Mesothelial cell of epicardium (in vitro differentiated cells): ENCODE measurements at regions not wholly inside any gene's neighbourhood (a gene's known extent, or its start where the extent isn't known, plus 50 kb on each side); places are given as distances from the start of the nearest gene placed in this dataset.

Experiments
- DNase-seq, 2 experiments: peaks; one replicate each; pipeline ENCODE4 v3.0.0; 2021; ENCODE audit warnings: low spot score in 2 of 2; ENCODE audit not compliant: unreplicated experiment in 2 of 2
- H3K27ac Mint-ChIP-seq: 2 replicates; pipeline ENCODE4 v1.8.0; 2021; ENCODE audit warnings: mixed read lengths
- H3K27me3 Mint-ChIP-seq: 2 replicates; pipeline ENCODE4 v1.8.0; 2021; ENCODE audit warnings: low read depth, mixed read lengths
- H3K36me3 Mint-ChIP-seq: 2 replicates; pipeline ENCODE4 v1.8.0; 2021; ENCODE audit warnings: mixed read lengths
- H3K4me1 Mint-ChIP-seq: 2 replicates; pipeline ENCODE4 v1.8.0; 2021; ENCODE audit warnings: mixed read lengths
- H3K4me3 Mint-ChIP-seq: 2 replicates; pipeline ENCODE4 v1.8.0; 2021; ENCODE audit warnings: mild to moderate bottlenecking, moderate library complexity, mixed read lengths
- H3K9me3 Mint-ChIP-seq: 2 replicates; pipeline ENCODE4 v1.8.0; 2021; ENCODE audit warnings: mixed read lengths
- TF ChIP-seq, protein P1 (sequence below): fragments of 200-600 bp; sonication (generic); IDR thresholded peaks from one replicate; pipeline ENCODE4 v1.5.0; 2021; ENCODE audit warnings: antibody characterized with exemption; ENCODE audit not compliant: unreplicated experiment

DNA sequence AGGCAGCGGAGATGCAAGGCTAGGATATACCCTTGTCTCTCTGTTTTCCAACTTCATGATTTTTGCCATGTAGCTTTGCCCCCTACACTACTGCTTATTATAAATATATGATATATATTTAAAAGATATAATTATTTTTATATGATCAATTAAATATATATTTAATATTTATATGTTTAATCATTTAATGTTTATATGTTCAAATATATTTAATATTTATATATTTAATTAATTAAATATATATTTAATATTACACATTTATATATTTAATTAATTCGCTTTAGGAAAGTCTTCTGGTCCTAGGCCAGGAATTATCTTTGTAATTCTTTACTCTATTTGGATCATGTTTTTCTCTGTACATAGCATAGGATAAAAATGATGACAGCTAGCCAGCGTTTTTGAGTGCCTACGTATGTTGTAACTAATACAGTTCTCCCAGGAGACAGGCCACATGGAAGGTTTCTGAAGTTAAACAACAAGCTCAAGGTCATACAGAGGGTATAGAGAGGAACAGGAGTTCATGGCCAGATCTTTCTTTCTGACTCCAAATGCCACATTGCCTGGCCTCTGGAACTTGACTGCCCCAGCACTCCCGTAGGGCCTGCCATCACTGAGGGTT is 192.5 kb downstream of the KCNA5 start:
- no peak for DNase-seq

DNA sequence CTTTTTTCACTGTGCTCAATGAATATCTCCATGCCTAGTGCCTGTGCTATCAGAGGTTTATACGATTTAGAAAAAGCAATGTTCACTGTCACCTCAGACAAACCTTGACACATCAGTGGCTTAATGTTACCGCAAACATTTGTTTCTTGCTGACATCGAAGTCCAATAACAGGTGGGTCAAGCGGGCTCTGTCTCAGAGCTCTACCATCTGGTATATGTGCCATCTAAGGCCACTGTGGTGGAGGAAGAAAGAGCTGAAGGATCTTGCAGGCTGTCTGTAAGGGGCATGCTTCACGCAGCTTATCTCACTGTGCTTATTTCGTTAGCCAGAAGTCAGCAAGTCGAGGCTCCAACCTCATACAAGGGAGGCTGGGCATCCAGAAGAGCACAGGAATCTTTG is 189.5 kb upstream of the NTF3 start:
- Mint-ChIP-seq H3K4me3 (no peak overlapping the region), H3K9me3 (no peaks in the 10 kb centered on the region), H3K27me3 (peaks cover 16% of the 10 kb centered on the region), H3K36me3 (no peaks in the 10 kb centered on the region), H3K4me1 (peaks cover 17% of the 10 kb centered on the region), H3K27ac (no peak overlapping the region)
- TF ChIP-seq, protein P1, sequence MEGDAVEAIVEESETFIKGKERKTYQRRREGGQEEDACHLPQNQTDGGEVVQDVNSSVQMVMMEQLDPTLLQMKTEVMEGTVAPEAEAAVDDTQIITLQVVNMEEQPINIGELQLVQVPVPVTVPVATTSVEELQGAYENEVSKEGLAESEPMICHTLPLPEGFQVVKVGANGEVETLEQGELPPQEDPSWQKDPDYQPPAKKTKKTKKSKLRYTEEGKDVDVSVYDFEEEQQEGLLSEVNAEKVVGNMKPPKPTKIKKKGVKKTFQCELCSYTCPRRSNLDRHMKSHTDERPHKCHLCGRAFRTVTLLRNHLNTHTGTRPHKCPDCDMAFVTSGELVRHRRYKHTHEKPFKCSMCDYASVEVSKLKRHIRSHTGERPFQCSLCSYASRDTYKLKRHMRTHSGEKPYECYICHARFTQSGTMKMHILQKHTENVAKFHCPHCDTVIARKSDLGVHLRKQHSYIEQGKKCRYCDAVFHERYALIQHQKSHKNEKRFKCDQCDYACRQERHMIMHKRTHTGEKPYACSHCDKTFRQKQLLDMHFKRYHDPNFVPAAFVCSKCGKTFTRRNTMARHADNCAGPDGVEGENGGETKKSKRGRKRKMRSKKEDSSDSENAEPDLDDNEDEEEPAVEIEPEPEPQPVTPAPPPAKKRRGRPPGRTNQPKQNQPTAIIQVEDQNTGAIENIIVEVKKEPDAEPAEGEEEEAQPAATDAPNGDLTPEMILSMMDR: no peak
- no peak for DNase-seq

More for the DNA sequence above, 192.5 kb downstream of the KCNA5 start:
- Mint-ChIP-seq H3K4me1 (peaks cover 4% of the 10 kb centered on the region), H3K27me3 (peaks cover 22% of the 10 kb centered on the region), H3K36me3 (no peaks in the 10 kb centered on the region), H3K4me3 (no peak overlapping the region), H3K27ac (no peak overlapping the region), H3K9me3 (no peaks in the 10 kb centered on the region)
- TF ChIP-seq, protein P1: no peak

DNA sequence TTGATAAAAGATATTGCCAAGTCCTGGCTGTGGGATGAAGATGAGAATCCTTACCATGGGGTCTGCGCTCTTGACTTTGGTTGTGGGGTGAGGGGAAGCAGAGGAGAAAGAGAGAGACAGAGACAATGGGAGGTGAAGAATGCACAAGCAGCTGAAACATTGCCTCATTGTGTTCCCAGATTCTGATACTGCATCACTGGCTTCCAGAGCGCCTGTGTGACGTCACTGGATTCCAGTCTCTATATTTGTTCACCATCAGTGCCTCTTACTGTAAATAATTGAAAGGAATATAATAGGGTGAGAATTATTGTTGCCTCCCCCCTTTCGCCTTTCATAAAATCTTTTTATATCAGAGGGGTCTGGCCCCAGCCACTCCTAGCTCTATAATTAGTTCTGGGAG is 188.9 kb upstream of the NTF3 start:
- H3K36me3 Mint-ChIP-seq: no peaks in the 10 kb centered on the region
- DNase-seq: no peak
- H3K27ac Mint-ChIP-seq: no peak overlapping the region
- TF ChIP-seq, protein P1: no peak
- H3K27me3 Mint-ChIP-seq: peaks cover 12% of the 10 kb centered on the region
- H3K4me3 Mint-ChIP-seq: no peak overlapping the region
- peaks cover 17% of the 10 kb centered on the region for H3K4me1 Mint-ChIP-seq
- H3K9me3 Mint-ChIP-seq: no peaks in the 10 kb centered on the region

DNA sequence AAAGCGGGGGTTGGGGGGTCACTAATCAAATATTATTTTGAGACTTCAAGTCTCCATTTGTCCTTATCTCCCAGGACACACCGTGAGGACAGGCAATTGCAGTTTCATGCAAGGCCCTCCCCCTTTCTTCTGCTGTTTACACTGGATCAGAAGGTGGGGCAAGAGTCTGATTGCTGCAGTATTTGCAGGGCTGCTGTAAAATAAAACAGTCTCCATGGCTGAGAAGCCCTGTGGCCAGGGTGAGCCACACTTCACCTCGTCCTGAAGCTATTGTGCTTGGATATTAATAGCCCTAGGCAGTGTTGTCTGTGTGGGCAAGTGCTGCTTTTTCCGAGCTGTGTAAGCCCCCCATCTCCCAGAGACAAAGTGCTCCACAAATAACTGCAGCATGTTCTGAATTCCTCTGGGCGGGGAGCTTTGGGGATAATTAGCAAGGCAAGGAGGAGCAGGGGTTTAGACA is 187.4 kb upstream of the NTF3 start:
- H3K4me3 Mint-ChIP-seq: no peak overlapping the region
- TF ChIP-seq, protein P1: no peak
- no peaks in the 10 kb centered on the region for H3K36me3 Mint-ChIP-seq
- H3K4me1 Mint-ChIP-seq: peaks cover 17% of the 10 kb centered on the region
- DNase-seq: no peak
- H3K27me3 Mint-ChIP-seq: peaks cover 5% of the 10 kb centered on the region
- peak overlapping the region; percentile 24 for H3K27ac Mint-ChIP-seq
- no peaks in the 10 kb centered on the region for H3K9me3 Mint-ChIP-seq

DNA sequence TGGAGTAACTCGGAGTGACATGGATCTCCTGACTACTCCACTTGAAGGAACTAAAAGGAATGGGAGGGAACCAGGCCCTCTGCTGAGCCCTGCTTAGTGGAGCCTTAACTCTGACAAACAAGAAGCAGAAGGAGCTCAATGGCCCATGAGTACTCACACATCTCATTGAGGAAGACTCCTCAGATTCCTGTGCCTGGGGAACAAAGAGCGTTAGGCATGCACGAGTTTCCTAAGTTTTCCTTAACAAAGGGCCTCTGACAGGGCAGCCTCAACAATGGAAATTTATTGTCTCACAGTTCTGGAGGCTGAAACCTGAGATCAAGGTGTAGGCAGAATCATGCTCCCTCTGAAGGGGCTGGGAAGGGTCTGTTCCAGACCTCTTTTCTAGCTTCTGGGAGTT is 185.7 kb upstream of the NTF3 start:
- TF ChIP-seq, protein P1: no peak
- H3K27me3 Mint-ChIP-seq: no peaks in the 10 kb centered on the region
- no peak overlapping the region for H3K27ac Mint-ChIP-seq
- H3K9me3 Mint-ChIP-seq: no peaks in the 10 kb centered on the region
- H3K4me1 Mint-ChIP-seq: peaks cover 17% of the 10 kb centered on the region
- H3K36me3 Mint-ChIP-seq: no peaks in the 10 kb centered on the region
- no peak overlapping the region for H3K4me3 Mint-ChIP-seq
- DNase-seq: no peak
